Stimulated activated naive CD8-positive, alpha-beta T cell treated with anti-CD3 and anti-CD28 coated beads, Interleukin-15, Interleukin-2, amounts not matched to agents 100 U/mL and 50 U/mL, for 24 hours (primary cell): ENCODE measurements at regions not wholly inside any gene's neighbourhood (a gene's known extent, or its start where the extent isn't known, plus 50 kb on each side); places are given as distances from the start of the nearest gene placed in this dataset.

Experiments used
- ATAC-seq: fragments of 150-1000 bp; cut with Tn5 transposase; one replicate; pipeline ENCODE4 v1.10.0; 2021
- DNase-seq: peaks from one replicate; pipeline ENCODE4 v3.0.0; 2021

DNA sequence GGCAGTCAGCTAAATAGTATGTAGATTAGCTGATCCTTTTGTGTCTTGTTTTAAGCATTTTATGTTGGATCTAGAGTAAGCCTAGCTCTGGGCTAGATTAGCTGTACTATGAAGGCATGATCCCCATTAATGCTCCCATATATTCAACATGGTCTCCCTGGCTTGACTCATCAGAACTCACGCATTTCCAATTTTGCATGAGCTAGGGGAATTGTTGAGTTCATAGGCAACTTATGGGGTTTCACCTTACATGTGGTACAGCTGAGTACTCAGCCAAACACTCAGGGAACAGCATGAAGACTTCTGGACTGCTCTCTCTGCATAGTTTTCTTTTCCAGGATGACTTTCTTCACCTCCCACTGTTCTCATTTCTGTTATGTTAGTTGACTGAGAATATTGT lies 248.2 kb downstream of the TMX3 start:
- DNase-seq, result no peak
- no peak for ATAC-seq

DNA sequence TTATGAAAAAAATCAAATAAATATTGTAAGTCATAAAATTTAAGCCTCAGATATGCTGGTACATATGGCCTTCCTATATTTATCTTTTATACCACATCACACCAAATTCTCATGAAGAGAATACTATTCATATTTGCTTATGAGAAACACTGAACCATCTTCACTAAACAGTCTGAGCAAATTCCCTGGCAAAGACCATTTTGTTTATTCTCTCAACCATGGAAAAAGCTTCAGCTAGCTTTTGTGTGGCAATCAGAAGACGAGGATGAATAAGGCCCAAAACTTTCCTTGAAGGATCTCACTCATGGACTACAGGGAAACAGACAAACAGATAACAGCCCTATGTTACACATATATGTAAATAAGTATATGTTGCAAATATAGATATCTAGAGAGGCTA lies 252.1 kb downstream of the TMX3 start:
- DNase-seq (no peak), ATAC-seq (no peak)

DNA sequence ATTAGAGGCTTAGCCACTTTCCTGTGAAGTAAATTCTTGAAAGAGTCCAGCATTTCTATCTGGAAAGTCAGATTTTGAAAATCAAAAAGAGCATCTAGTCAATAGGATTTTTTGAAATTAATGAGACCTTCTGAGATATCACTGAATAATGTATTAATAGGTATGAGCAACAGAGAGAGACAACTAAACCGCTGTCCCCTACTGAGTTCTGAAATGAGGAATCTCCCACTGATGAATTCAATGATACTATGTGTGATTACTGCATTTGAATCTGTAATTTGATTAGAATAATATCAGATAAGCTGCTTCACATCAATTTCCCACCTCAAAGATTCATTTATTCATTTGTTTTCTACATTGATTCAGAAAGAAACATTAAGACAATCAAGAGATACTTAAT lies 252.8 kb downstream of the TMX3 start:
- DNase-seq (no peak), ATAC-seq (no peak)

DNA sequence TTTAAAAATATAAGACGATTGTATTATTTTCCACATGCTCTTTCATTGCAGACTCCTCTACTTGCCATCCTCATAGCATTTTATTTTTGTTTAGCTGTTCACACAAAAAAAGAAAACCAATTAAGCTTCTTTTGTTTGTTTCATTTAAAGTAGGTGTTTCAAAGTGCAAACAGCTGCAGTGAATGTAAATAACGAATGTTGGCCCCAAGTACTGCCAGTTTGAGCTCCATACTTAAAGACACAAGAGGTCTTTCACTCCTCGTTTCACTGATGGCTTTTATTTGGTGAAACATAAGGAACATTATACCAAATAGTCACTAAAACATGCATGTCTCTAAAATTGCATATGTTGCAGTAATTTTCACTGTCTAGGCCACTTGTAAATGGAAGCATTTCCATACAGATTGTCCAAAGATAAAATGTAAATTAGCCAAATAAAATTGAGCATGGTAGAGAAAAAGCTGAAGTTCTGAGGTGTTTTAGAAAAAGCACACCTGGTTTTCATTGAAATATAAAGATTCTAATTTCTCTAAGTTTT lies 253.4 kb downstream of the TMX3 start:
- DNase-seq, result no peak
- ATAC-seq, result no peak

DNA sequence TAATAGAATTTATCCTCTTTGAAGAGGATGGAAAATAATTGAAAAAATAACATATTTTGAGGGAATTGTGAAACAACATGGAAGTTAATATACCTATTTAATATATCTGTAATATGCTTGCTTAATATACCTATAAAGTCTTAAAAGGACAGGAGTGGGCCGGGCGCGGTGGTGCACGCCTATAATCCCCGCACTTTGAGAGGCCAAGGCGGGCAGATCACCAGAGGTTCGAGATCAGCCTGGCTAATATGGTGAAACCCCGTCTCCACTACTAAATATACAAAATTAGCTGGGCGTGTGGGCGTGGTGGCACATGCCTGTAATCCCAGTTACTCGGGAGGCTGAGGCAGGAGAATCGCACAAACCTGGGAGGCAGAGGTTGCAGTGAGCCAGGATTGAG lies 254.9 kb downstream of the TMX3 start:
- ATAC-seq (no peak), DNase-seq (no peak)

DNA sequence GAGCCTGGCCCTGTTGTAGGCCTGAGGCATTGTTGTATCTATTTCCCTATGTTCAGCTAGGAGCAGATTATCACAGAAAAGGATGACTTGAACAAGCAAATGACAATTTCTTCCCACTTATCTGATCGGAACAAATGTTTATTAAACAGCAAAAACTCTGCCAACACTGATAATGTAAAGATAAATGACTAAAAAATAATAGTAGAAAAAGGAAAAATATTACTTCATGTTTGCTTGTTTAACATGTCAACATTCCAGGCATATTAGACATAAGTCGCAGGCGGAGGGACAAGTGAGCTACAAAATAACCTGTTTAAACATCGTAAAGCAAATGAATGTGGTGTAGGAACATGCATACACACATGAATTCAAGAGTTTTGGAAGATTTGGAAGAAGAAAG lies 257.9 kb downstream of the TMX3 start:
- DNase-seq (no peak), ATAC-seq (no peak)

DNA sequence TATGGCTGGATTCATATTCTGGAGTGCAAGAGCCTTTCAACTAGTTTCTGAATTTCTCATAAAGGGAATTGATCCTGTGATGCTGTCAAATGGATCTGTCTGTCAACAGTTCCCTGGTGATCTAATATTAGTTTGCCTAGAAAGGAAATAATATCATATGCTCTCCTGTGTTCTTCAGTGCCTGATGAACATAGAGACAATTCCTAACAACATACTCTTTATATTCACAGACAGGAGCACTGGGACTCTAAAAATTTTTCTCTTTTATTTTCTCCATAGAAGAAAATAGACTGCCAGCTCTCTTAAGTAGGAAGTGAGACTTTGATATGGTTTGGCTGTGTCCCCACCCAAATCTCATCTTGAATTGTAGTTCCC lies 259.7 kb downstream of the TMX3 start:
- no peak for ATAC-seq
- no peak for DNase-seq

DNA sequence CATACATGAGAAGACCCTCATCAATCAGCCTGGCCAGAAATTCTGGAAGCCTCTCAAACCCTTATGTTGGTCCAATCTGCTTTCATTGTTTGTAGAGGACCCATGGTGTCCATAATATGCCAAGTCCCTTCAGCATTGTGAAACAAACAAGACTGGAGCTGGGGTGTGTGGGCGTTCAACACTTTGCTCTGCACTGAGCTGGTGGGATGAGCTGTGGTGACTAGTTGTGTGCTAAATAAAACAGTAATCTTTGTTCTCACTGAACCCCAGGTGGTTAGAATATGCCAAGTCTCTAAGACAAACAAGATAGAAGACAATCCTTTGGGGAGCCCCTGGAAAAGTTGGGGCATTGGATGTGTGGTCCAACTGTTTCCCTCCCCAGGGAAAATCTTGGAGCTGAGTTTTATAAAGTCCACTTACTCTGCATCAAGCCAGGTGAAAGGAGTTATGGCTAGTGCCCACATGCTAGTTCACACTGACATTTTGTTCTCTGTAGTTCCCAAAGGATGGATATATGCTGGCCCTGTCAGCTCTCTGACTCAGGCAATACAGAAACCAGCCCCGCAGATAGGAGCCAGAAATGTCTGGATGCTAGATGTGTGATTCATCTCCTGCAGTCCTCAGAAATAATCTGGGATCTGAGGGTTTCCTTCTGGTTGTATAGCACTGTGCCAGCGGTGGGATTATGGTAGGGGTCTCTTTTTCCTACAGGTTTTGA lies 260.2 kb downstream of the TMX3 start:
- no peak for DNase-seq
- ATAC-seq, result no peak

DNA sequence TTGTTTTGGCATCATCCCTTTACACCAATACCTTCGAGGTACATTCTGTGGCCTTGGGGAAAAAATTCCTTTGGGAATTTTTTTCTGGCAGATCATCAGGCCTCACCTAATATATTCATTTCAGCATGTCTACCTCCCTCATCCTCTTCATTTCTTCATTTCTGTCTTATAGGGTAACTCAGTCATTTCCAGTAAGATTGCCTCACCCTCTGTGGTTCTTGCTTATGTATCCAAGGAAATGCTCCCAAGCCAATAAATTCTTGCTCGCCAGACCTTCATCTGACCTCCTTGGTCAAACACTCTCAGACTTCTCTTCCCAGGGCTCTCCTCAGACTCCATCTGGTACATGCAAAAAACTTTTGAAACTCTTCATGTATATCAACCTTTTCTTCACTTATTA lies 265.6 kb downstream of the TMX3 start:
- no peak for ATAC-seq
- DNase-seq, result no peak

DNA sequence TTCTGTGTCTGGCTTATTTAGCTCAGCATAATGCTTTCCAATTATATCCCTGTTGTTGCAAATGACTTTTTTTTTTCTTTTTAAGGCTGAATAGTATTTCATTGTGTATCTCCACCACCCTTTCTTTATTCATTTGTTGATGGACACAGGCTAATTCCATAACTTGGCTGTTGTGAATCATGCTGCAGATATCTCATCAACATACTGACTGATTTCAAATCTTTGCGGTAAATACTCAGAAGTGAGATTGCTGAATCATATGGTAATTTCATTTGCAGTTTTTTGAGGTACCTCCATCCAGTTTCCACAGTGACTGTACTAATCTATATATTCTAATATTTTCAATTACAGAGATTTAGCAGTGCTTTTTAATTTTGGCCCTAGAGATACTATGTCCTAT lies 266.2 kb downstream of the TMX3 start:
- DNase-seq (no peak), ATAC-seq (no peak)

DNA sequence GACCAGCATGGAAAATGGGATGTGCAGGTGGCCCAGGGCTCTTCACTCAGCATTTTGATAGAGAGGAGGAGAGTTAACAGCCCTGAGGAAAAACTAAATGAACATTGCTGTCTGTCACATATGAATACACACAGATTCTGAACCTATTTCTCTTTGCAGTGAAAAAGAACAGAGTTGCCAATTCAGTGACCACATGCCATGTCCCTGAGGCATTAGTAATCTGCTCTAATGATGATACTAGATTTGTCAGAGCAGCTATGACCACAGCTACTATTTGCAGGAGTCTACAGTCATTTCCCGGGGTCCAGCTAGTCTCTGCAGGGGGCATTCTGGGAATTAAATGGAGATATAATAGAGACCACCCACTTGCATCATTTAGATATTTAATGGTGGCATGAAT lies 267.6 kb downstream of the TMX3 start:
- ATAC-seq (no peak), DNase-seq (no peak)

DNA sequence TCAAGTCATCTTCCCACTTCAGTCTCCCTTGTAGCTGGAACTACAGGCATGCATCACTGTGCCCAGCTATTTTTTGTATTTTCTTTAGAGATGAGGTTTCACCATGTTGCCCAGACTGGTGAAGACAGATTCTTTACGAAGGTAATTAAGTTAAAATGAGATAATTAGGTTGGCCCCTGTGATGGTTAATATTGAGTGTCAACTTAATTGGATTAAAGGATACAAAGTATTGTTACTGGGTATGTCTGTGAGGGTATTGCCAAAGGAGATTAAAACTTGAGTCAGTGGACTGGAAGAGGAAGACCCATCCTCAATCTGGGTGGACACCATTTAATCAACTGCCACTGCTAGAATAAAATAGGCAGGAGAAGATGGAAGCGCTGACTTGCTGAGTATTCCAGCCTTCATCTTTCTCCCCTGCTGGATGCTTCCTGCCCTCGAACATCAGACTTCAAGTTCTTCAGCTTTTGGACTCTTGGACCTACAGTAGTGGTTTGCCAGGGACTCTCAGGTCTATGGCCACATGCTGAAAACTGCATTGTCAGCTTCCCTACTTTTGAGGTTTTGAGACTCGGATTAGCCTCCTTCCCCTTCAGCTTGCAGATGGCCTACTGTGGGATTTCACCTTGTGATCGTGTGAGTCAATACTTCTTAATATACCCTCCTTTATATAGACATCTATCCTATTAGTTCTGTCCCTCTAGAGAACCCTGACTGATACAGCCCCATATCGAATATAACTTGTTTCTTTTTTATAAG lies 269.1 kb downstream of the TMX3 start:
- ATAC-seq (no peak), DNase-seq (no peak)

DNA sequence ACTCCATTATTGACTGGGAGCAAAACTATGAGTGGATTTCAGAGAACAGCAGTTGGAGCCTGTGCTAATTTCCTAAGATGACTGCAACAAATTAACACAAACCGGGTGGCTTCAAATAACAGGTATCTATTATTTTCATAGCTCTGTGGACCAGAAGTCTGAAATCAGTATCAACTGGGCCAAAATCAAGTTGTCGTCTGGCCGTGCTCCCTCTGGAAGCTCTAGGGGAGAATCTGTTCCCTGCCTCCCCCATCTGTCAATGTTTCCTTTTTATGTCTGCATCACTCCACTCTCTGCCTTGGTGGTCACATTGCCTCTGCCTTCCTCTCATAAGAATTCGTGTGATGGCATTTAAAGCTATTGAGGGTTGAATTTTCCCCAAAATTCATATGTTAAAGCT lies 269.8 kb downstream of the TMX3 start:
- no peak for DNase-seq
- ATAC-seq, result no peak

DNA sequence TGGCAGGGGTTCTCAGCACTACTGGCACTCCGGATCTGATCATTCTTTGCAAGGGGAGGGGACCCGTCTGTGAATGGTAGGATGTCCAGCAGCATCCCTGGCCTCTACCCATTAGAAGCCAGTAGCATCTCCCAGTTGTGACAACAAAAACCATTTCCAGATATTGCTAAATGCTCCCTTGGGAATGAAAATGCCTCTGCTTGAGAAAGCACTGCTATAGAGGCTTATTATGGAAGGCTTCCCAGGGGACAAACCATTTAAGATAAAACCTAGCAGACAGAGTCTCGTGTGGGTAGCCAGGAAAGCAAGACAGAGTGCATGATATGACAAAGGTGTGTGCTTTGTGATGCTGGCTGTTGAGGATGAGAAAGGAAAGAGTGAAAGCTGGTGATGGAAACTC lies 273.7 kb downstream of the TMX3 start:
- no peak for DNase-seq
- ATAC-seq, result no peak

DNA sequence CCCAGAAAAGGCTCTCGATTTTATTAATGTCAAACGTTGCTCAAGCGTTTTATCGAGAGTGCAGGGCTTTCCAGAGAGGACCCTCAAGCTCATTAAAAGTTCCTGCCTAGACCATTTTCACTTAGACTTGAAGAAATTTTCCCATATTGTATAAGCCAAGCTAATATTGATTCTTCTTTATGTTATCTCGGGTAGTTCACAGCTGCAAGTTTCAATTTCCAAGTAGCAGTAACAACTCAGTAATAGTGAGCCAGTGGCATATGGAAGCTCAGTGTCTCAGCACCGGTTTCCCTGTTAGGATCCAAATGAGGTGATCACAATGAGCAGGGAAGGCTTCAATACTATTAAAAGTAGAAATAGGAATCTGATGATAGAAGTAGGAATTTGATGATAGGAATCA lies 274.5 kb downstream of the TMX3 start:
- ATAC-seq, result no peak
- DNase-seq, result no peak

DNA sequence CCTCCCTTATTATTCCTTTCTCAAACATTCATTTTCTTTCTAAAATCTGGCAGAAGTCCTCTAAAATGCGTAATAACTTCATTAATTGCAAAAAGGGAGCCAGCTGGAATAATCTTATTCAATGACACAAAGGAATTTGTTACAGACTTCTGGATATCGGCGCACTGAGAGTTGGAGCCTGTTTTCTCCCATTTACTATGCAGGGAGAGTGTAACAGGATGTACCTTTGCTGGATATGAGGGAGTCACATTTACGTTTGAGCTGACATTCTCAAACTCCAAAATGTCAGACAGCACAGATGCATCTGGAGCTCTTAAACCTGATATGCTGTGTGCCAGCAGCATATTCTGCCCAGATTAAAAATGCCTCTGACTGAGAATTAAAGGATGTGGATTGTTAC lies 275.3 kb downstream of the TMX3 start:
- DNase-seq (no peak), ATAC-seq (no peak)

DNA sequence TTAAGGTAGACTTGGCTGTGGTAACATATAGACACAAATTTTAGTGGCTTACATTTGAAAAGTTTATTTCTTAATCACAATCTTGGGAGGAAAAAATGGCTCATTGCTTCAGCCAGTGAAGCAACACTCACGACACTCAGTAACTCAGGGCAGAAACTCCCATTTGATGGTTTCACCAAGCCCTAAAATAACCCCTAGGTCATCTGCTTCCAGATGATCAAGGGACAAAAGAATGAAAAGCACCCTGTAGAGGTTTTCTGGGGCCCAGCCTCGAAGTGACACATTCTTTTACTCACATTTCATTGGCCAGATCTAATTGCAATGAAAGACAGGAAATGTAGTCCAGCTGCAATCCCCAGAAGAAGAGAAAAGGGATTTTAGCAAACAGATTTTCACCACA lies 275.9 kb downstream of the TMX3 start:
- ATAC-seq (no peak), DNase-seq (no peak)

DNA sequence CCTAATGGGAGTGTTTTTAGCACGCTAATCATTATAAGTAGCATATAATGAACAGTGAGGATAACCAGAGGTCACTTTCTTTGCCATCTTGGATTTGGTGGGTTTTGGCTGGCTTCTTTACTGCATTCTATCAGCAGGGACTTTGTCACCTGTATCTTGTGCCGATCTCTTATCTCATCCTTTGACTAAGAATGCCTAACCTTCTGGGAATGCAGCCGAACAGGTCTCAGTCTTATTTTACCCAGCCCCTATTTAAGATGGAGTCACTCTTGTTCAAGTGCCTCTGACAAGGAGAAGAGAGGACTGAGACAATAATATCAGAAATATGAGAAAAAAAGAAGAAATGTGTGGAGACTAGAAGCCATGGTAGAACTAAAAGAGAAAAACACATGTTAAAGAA lies 276.4 kb downstream of the TMX3 start:
- ATAC-seq (no peak), DNase-seq (no peak)

DNA sequence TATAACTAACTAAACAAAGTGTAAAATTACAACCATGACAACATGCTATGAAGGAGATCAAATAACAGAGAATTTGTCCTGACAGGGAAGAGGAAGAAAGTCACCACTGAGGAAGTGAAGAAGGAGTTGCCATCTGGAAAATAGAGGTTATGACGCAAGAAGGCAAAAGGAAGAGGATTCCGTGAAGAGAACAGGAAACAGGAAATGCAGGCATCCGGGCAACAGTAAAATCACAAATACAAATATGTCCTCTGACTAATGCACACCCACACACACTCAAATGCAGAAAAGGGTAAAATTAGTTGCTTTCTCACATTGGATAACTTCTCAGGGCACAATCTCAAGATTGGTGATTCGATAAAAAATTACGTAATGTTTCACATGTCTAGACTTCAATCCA lies 278.4 kb downstream of the TMX3 start:
- no peak for DNase-seq

DNA sequence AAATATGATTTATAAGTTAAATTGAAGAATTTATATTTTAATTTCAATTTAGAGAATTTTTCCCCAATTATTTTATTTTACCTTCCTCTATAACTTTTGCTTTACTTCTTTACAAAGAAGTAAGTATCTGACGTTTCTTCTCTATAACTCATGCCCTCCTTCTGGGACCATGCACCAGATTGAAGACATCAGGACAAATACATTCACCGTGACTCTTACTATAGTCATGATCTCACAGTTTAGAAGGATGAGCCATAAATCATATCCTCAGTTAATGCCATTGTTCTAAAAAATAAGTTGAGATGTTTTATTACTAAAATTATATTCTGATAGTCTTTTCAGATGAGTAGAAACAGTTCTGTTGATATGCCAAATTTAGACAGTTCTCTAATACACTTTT lies 279.3 kb downstream of the TMX3 start:
- DNase-seq, result no peak
- no peak for ATAC-seq

More for the DNA sequence above, 278.4 kb downstream of the TMX3 start:
- no peak for ATAC-seq

DNA sequence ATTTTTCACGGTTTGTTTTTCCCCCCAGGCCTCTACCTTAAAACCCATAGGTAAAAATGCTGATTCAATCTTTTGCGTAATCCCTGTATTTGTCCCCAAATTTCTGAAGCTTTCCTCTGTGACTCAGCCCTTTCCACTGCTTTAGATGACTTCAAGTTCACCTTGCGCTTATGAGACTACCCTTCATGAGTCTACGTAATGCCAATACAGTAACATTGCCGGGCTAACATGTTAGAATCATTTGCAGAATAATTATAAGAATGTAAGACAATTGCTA lies 283.0 kb downstream of the TMX3 start:
- ATAC-seq (no peak), DNase-seq (no peak)

DNA sequence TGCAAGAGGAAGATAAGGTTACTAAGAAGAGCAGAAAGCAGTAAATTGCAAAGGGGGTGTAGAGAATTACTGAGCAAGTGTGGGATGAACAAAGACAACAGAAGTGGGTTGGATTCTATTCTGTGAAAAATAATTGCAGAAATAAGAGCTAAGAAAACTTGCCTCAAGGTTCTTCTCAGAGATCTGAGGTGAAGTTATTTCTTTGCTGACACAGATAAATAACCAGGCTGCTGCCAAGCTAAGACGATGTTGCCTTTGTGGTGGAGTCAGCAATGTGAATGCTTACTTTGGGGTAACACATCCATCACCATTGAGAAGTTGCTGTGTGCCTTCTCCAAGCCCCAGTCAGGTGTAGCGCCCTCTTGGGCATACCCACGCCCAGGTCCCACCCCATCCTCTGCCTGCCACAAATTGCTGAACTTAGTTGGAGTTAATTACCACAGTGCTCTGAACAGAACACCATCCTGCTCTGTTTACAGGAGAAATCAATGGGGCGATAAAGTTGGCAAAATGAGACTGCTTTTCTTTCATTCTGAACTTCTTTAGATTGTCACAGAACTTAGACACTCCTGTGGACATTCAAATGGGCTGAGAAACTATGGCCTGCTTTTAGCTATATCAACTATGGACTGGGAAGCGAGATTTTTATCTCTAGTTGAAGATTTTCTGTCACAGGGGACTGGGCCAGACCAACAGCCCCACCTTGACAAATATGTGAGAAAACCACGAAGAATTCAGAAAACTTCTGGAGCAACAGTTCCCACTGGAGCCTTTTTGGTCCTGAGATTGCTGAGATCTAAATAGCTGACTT lies 283.6 kb downstream of the TMX3 start:
- ATAC-seq (no peak), DNase-seq (no peak)

DNA sequence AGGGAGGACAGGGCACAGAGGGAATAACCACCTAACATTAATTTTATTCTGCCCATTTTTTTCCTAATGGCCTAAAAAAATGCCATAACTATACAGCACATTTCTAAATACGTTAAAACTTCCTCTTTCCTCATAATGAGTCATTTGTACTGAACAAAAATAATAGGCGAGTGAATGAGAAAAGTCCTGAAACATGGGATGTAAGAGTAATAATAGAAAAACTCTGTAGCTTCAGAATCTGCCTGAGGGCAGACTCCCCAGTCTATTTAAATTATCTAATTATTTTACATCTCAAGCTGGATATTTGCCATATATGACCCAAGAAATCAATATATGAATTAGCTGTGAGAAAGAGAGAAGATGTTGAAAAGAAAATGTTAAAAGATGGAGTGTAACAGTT lies 285.1 kb downstream of the TMX3 start:
- ATAC-seq, result no peak
- no peak for DNase-seq
